Chondrocyte (in vitro differentiated cells): ENCODE measurements at regions not wholly inside any gene's neighbourhood (a gene's known extent, or its start where the extent isn't known, plus 50 kb on each side); places are given as distances from the start of the nearest gene placed in this dataset.

Experiments used
- DNase-seq: peaks from one replicate; pipeline ENCODE4 v3.0.0; 2021; ENCODE audit warnings: mixed read lengths, low spot score
- H3K27ac Mint-ChIP-seq: one replicate; pipeline ENCODE4 v1.8.0; 2021; ENCODE audit warnings: mild to moderate bottlenecking, moderate library complexity, mixed read lengths; ENCODE audit not compliant: unreplicated experiment
- H3K27me3 Mint-ChIP-seq: 2 replicates; pipeline ENCODE4 v1.8.0; 2021; ENCODE audit warnings: low read depth, mixed read lengths
- H3K36me3 Mint-ChIP-seq: 2 replicates; pipeline ENCODE4 v1.8.0; 2021; ENCODE audit warnings: low read depth, mixed read lengths
- H3K4me1 Mint-ChIP-seq: 2 replicates; pipeline ENCODE4 v1.8.0; 2021; ENCODE audit warnings: low read depth, mild to moderate bottlenecking, mixed read lengths
- H3K4me3 Mint-ChIP-seq: one replicate; pipeline ENCODE4 v1.8.0; 2021; ENCODE audit warnings: mild to moderate bottlenecking, moderate library complexity, mixed read lengths; ENCODE audit not compliant: unreplicated experiment
- H3K9me3 Mint-ChIP-seq: 2 replicates; pipeline ENCODE4 v1.8.0; 2021; ENCODE audit warnings: low read depth, mixed read lengths
- TF ChIP-seq, protein P1 (sequence below): fragments of 200-600 bp; sonication (generic); IDR thresholded peaks from 2 replicates; pipeline ENCODE4 v1.5.0; 2021; ENCODE audit warnings: antibody characterized with exemption, mild to moderate bottlenecking, moderate library complexity

DNA sequence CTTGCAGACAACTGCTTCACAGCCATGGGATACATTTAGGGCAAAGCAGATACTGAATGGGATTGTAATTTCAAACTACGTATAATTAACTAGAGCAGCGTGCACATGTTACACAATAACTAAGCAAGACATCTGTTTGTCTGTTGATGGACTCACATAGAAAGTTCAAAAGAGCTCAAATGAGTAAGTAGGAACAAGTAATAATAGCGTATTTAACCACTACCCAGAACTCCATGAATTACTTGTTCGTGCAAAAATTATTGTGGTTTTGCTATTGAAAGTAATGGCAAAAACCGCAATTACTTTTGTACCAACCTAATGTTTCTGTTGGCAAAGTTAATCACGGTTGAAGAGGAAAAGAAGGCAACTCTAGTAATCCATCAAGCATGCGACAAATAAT, 825.4 kb downstream of the PCDH18 start:
- H3K36me3 Mint-ChIP-seq: no peaks in the 10 kb centered on the region
- DNase-seq: no peak
- H3K4me3 Mint-ChIP-seq: no peak overlapping the region
- H3K4me1 Mint-ChIP-seq: peaks cover 8% of the 10 kb centered on the region
- H3K27me3 Mint-ChIP-seq: no peaks in the 10 kb centered on the region
- TF ChIP-seq, protein P1, sequence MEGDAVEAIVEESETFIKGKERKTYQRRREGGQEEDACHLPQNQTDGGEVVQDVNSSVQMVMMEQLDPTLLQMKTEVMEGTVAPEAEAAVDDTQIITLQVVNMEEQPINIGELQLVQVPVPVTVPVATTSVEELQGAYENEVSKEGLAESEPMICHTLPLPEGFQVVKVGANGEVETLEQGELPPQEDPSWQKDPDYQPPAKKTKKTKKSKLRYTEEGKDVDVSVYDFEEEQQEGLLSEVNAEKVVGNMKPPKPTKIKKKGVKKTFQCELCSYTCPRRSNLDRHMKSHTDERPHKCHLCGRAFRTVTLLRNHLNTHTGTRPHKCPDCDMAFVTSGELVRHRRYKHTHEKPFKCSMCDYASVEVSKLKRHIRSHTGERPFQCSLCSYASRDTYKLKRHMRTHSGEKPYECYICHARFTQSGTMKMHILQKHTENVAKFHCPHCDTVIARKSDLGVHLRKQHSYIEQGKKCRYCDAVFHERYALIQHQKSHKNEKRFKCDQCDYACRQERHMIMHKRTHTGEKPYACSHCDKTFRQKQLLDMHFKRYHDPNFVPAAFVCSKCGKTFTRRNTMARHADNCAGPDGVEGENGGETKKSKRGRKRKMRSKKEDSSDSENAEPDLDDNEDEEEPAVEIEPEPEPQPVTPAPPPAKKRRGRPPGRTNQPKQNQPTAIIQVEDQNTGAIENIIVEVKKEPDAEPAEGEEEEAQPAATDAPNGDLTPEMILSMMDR: no peak
- peaks cover 6% of the 10 kb centered on the region for H3K9me3 Mint-ChIP-seq
- no peak overlapping the region for H3K27ac Mint-ChIP-seq

- H3K36me3 Mint-ChIP-seq: no peaks in the 10 kb centered on the region
- no peak overlapping the region for H3K27ac Mint-ChIP-seq
- DNase-seq: no peak
- TF ChIP-seq, protein P1: no peak
- H3K4me3 Mint-ChIP-seq: no peak overlapping the region
- no peaks in the 10 kb centered on the region for H3K27me3 Mint-ChIP-seq
- H3K4me1 Mint-ChIP-seq: no peaks in the 10 kb centered on the region
- no peaks in the 10 kb centered on the region for H3K9me3 Mint-ChIP-seq
Measured at GRCh38 chr4:136699905-136700304, 832.4 kb downstream of the PCDH18 start.

- DNase-seq: no peak
- Mint-ChIP-seq H3K4me3 (no peak overlapping the region), H3K36me3 (no peaks in the 10 kb centered on the region), H3K27me3 (no peaks in the 10 kb centered on the region), H3K9me3 (no peaks in the 10 kb centered on the region), H3K27ac (no peak overlapping the region), H3K4me1 (peaks cover 6% of the 10 kb centered on the region)
- TF ChIP-seq, protein P1: no peak
Measured at GRCh38 chr4:136691607-136692006, 840.7 kb downstream of the PCDH18 start.

DNA sequence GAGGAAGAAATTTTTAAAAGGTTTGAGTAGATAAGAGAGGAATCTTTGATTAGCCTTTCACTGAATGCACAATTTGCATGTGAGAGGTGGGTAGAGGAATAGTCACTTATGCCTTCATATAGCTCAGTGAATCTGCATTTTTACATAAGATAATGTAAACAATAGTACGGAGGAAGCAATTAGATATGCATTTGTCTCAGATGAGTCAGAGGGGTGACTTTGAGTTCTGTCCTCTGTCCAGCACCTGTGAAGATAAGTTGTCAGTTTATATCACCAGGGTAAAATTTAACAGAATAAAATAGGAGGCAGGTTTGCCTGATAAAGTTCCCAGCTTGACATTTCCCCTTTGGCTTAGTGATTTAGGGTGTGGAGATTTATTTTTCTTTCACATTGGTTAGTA, 841.9 kb downstream of the PCDH18 start:
- no peak overlapping the region for H3K27ac Mint-ChIP-seq
- no peak overlapping the region for H3K4me3 Mint-ChIP-seq
- no peaks in the 10 kb centered on the region for H3K27me3 Mint-ChIP-seq
- TF ChIP-seq, protein P1: no peak
- H3K9me3 Mint-ChIP-seq: no peaks in the 10 kb centered on the region
- no peak for DNase-seq
- peaks cover 6% of the 10 kb centered on the region for H3K4me1 Mint-ChIP-seq
- H3K36me3 Mint-ChIP-seq: no peaks in the 10 kb centered on the region

DNA sequence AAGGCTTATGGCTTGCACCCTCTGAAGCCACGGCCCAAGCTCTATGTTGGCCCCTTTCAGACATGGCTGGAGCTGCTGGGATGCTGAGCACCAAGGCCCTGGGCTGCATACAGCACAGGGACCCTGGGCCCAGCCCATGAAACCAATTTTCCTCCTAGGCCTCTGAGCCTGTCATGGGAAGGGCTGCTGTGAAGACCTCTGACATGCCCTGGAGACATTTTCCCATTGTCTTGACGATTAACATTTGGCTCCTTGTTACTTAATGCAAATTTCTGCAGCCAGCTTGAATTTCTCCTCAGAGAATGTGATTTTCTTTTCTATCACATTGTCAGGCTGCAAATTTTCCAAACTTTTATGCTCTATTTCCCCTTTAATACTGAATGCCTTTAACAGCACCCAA, 844.7 kb downstream of the PCDH18 start:
- Mint-ChIP-seq H3K4me1 (peaks cover 6% of the 10 kb centered on the region), H3K9me3 (no peaks in the 10 kb centered on the region), H3K27me3 (no peaks in the 10 kb centered on the region), H3K27ac (no peak overlapping the region), H3K36me3 (no peaks in the 10 kb centered on the region), H3K4me3 (no peak overlapping the region)
- TF ChIP-seq, protein P1: no peak
- DNase-seq: no peak
